Astrocyte of the cerebellum (primary cell): ENCODE measurements at regions not wholly inside any gene's neighbourhood (a gene's known extent, or its start where the extent isn't known, plus 50 kb on each side); places are given as distances from the start of the nearest gene placed in this dataset.

ENCODE experiments used
- DNase-seq: peaks from one replicate; pipeline ENCODE4 v3.0.0-alpha.2; 2011; ENCODE audit warnings: low read depth
- H3K4me3 ChIP-seq: 2 replicates; pipeline ENCODE4 v1.5.1; 2011; ENCODE audit warnings: mild to moderate bottlenecking, low read depth, low read length, moderate library complexity
- CTCF ChIP-seq: IDR thresholded peaks from 2 replicates; pipeline ENCODE4 v1.5.1; 2012; ENCODE audit warnings: low read length, low read depth, moderate library complexity, mild to moderate bottlenecking; ENCODE audit errors: missing control alignments
- in situ Hi-C: cut with HindIII; loops from 2 replicates; pipeline ENCODE4 v1.10.0; 2017; ENCODE audit warnings: low sequenced_read_pairs

GRCh38 chr5:4384649-4385048 lies 755.5 kb upstream of the ADAMTS16 start:
- TF ChIP-seq CTCF, result no peak
- DNase-seq, result no peak
- in situ Hi-C loops, result no loop called here
- H3K4me3 ChIP-seq, result no peak overlapping the region

GRCh38 chr5:4386152-4386551 lies 754.0 kb upstream of the ADAMTS16 start:
- no peak for TF ChIP-seq CTCF
- no peak overlapping the region for H3K4me3 ChIP-seq
- no peak for DNase-seq
- in situ Hi-C loops, result no loop called here

GRCh38 chr5:4387290-4387689 lies 752.8 kb upstream of the ADAMTS16 start:
- no peak overlapping the region for H3K4me3 ChIP-seq
- in situ Hi-C loops, result no loop called here
- TF ChIP-seq CTCF, result no peak
- peak; percentile 47 for DNase-seq

- TF ChIP-seq CTCF, result no peak
- no peak overlapping the region for H3K4me3 ChIP-seq
- in situ Hi-C loops, result no loop called here
- DNase-seq, result no peak
Measured at GRCh38 chr5:4395752-4396151, 744.4 kb upstream of the ADAMTS16 start.

GRCh38 chr5:4405614-4406219 lies 734.4 kb upstream of the ADAMTS16 start:
- DNase-seq, result no peak
- in situ Hi-C loops, result no loop called here
- H3K4me3 ChIP-seq, result no peak overlapping the region
- TF ChIP-seq CTCF, result no peak

GRCh38 chr5:4410151-4410550 lies 730.0 kb upstream of the ADAMTS16 start:
- H3K4me3 ChIP-seq, result no peak overlapping the region
- no peak for DNase-seq
- TF ChIP-seq CTCF, result no peak
- in situ Hi-C loops, result no loop called here
